CD1c-positive myeloid dendritic cell (primary cell): ENCODE measurements at regions not wholly inside any gene's neighbourhood (a gene's known extent, or its start where the extent isn't known, plus 50 kb on each side); places are given as distances from the start of the nearest gene placed in this dataset.
"Not testable (repeated sequence)": the region's sequence is repeated elsewhere in the genome, so short reads cannot be mapped to it uniquely, and the experiment has no call there.

Experiments used
- DNase-seq: peaks from one replicate; pipeline ENCODE4 v3.0.0-alpha.2; 2016; ENCODE audit errors: extremely low spot score

DNA sequence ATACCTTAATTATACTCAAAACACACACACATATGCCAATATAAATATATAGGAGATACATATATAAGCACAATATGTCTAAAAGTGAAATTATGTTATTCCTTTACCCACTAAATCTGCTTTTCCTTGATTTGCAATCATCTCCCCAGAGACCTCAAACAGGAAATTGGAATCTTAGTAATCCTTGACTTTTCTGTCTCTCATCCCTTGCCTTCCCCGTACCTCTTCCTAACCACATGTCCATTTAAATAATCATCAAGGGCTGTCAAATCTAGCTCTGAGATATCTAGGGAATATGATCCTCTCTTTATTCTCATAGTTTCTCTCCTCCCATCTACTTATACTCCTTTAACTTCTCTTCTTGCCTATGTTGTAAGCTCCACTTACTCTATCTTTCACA, 336.6 kb downstream of the HGF start:
- DNase-seq: no peak

DNA sequence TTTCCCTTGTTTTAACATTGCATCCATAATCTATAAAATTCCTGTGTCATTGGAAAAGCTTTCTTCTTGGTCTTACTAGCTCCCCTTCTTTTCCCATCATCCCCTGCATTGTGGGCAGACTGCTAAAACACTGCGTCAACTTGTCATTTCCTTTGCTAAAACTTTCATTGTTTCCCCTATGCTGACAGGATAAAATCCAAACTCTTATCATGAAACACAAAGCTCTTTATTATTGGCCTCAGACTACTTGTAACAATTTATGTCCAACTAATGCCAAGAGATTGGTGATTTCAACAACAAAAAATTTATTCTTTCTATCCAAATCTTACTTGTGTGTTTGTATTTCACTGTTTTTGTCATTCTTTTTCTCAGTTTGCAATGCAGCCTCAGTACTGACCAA, 339.1 kb downstream of the HGF start:
- no peak for DNase-seq

DNA sequence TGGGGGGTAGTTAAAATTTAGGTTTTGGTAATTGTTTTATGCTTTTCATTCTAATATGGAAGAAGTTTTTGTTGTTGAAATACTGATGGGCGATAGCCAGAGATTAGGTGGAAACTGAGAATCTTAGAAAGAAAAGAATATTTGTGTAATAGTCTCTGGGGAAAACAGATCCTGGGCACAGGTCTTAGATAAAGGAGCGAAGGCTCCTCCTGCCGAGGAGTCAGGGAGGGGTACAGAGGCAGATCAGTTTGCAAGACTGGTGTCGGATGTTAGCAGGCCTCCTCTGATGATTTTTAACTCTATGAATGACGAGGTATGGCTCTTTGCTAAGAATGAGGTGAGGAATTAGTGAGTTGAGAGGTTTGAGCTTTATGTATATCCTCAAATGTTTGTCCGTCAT, 339.7 kb downstream of the HGF start:
- no peak for DNase-seq

DNA sequence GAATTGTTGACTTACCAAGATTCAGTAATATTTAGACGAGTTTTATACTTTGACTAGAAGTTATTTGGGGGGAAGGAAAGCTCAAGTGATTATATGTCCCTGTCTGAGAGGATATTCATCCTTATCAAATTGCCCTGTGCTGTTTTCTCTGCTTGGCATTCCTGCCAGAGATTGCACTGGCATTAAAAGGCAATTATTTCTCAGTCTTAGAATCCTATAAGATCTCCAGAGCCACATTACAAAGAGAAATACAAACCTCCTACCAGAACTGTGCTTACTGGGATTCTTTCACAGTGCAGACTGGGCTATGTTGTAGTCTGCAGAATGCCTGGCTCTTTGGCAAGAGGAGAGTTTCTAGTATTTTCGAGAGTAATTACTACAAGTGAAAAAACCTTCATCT, 342.4 kb downstream of the HGF start:
- DNase-seq: no peak

DNA sequence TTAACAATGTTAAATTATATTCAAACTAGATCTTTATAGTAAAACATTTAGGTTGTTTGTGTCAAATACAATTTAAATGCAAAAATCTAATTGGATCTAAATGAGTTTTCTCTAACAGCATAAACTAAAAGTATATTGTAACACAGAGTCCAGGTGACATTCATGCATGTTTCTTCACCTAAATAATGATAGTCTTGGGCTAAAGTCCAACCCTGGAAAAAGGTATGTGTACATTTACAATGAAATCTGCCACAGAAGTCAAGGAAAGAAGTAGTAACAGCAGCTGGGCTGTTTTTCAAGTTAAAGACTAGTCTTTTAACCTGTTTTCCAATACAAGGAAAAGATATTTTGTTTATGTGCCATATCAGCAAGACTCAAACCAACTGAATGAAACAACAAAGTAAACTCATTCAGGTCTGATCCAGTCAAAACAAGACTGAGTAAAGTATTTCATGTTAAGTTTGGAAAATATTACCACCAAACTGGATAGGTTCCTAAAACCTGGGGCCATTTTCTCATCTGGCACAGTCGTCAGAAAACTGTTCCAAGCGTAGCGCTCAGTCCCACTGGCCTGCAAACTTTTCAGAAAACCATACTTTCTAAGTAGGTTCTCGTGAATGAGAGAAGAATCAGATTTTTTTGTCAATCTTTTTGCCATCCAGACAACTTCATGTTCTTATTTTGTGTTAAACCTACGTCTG, 349.2 kb downstream of the HGF start:
- no peak for DNase-seq

DNA sequence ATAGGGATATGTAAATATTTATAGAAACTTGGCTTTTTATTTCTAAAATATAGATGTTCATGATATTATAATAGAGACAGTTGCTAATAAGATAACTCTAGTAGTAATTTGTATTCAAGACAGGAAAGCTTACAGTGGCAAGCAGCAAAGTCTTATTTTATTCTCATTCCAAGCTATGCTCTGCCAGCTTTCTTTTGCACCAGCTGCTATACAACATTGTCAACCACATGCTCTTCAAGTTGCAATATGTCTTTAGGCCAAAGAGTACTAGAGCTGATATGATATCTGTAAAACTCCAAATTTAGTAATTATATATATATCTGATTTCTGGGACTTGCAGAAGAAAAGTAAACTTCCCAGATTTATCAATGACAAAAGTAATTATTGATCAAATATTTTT, 350.1 kb downstream of the HGF start:
- no peak for DNase-seq

DNA sequence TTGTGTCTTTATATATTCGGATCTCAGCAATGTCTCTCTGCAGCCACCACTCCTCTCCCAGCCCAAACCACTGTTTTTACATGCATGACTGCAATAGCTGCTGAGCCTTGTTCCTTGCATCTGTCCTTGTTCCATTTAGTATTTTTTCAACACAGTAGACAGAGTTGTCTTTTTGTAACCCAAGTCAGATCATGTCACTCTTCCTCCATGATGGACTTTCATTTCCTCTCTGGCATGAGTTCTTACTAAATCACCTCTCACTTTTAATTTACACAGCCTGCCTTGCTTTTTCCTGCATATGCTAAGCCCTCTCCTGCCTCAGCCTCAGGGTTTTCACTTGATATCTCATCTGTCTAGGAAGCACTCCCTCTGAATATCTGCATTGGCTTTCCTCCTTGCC, 353.2 kb downstream of the HGF start:
- peak; percentile 1 for DNase-seq

DNA sequence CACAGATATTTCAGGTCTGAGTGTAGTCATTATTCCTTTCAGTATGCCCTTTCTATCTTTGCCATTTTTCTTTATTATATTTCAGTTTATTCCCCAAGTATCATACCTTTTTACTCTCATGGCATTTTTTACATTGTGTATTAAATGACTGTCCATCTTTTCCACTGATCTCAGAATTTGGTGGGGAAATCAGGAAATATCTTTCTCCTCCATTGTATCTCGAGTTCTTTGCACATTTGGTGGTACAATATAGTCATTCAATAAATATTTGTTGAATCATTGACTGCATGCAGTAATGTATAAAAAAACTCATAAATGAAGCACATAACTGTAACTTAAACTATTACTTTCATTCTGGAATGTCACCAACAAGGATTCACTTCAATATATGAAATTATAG, 354.7 kb downstream of the HGF start:
- DNase-seq: no peak

DNA sequence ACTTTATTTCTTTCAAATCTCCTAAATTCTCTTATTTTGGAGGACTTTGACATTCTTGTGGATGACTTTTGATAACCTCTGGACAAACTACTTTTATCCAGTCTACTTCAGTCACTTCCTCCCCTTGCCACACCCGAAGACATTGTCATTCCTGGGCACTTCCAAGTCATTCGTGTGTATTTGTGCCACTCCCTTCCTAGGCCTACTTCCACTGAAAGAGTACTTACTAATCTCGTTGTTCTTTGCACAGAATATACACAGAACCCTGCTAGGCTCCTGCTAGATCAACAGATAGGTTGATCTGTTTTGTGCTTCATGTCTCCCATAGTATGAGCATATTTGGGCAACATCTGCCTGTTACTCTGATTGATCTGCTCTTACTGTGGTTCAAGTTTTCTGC, 355.4 kb downstream of the HGF start:
- no peak for DNase-seq

DNA sequence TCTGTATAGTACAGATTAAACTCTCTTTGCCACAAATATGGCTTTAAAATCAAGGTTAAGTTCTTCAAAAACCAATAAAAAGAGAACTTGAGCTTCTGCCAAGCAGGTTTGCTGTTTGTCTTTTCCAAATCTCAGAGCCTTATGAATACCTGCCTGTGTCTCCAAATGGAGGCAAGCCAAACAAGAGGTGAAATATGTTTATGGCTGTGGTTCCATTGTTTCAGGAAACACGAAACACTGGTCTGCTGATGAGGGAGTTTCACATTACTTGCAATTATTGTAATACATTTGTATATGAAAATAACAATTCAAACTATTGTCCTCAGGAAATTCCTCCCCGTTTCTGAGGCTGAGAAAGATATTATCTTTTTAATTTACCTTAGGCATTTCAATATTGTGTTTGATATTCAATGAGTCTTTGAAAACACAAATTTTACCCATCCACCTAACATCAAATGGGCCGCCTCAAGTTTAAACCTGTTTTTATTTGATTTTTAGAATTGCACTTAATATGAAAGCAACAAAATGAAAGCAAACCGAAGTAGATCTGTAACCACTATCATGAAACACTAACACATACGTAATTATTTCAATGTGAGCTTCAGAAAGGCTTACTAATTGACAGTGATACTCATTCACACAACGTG, 359.3 kb downstream of the HGF start:
- DNase-seq: no peak

DNA sequence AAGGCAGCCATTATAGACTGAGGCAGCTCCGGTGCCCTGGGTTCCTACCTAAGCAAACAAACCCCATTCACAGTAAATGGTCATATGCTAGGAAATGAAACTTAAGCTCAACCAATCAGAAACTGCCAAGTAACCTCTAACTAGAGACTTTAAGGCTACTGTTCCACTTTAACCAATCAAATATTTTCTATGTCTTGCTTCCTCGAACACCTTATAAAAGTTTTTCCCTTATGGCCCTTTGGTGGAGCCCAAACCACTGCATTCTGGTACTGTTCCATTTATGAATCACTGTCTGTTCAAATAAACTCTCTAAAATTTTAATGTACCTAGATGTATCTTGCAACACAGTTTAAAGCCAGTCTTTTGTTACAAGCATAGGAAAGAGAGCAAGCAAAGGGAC, 361.1 kb downstream of the HGF start:
- DNase-seq: no peak

DNA sequence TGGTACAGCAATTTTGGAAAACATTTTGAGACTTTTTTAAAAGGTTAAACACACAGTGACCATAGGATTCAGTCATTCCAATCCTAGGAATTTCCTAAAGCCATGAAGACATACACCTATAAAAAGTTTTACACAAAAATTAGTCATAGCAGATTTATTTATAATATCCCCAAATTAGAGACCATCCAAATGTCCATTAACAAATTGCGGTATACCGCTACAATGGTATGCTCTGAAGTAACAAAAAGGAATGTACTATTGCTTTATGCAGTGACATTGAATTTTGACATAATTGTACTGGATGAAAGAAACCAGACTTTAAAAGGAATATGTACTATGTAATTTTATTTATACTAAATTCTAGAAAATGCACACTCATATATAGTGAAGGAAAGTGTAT, 362.8 kb downstream of the HGF start:
- no peak for DNase-seq

DNA sequence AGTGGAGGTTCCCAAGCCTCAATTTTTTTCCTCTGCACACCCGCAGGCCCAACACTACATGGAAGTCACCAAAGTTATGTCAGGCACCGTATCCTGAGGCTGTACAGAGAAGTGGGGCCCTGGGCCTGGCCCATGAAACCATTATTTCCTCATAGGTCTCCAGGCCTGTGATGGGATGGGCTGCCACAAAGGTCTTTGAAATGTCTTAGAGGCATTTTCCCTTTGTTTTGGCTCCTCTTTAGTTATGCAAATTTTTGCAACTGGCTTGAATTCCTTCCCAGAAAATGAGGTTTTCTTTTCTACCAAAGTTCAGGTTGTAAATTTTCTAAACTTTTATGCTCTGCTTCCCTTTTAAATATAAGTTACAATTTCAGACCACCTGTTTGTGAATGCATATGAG, 365.2 kb downstream of the HGF start:
- DNase-seq: no peak

DNA sequence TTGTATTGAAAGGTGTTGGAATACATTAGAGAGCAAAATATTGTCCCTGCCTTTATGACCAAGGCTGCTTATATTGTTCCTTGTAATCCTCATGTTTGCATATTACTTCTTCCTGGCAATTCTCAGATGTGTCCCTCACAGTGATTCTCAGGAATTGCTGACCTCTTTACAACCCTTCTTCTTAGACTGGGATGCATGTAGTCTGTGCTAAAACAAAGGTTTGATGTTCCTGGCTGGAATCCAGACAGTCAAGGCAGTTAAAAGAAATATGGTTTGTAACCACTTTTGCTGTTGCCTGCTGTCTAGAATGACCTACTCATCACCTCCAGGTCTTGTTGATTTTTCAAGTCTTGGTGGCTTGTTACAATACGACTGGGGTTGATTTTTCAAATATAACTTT, 367.6 kb downstream of the HGF start:
- DNase-seq: no peak

DNA sequence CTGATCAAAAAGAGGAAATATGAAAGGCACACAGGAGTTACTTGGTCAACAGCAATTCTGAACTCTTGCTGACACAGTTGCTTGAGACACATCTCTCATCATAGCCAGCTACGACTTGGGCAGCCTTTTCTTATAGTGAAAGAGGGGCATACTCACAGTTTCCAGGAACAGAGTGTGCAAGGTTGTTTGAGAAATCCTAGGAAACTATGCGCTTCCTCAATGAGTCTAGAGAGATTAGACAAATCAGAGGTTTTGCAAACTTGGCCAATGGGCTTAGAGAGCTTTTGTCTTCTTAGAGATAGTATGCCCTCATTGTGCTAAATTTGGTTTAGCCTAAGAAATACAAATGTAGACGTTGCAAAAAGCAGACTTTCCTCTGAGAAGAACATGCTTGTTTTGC, 370.4 kb downstream of the HGF start:
- no peak for DNase-seq

DNA sequence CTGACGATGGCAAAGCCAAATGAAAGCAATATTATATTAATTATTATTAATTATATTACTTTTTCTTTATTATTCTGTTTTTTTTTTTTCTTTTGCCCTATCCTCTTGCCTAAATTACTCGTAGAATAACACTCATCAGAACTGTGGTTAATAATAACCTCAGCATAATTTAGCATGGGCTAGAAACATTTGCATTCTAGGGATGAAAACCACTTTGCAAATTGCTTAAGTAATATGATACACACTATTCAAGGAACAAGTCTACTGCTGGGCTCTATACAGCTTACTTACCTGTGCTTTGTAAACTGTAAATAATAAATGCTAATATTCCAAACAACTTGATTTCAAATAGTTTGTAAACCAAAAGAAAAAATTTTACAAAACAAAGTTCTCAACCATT, 375.8 kb downstream of the HGF start:
- DNase-seq: no peak

DNA sequence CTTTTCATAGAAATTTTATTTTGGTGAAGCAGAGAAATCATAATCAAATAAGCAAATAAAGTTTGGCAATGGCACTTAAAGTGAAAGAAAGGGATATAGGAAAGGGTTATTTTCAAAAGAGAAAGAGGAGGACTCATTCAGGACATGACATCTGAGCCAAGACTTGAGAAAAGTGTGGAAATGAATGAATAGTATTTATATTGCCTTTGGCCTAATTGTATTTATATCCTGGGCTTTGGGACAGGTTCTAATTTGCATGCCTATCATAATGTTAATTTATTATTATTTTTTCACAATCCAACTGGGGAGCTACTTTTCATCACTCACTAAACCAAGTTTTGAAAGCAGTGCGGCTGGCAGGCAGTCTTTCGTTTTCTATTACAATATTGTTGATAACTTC, 376.8 kb downstream of the HGF start:
- DNase-seq: no peak

DNA sequence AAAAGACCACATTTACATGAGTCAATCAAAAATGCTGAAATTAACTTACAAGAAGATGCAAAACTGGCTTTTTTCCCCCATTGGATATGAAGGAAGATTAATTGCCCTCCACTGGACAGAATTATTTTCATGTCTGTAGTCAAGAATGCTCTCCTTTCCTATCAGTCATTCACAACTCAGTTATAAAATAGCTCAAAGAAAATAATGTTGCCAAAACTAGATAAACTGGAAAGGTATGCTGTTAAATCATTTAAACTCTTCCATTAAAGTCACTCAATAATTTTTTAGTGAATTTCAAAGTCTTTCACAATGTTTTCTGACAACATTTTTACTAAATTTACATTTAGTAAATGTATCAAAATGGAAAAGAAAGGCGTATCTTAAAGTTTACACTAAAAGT, 384.5 kb downstream of the HGF start:
- DNase-seq: no peak

DNA sequence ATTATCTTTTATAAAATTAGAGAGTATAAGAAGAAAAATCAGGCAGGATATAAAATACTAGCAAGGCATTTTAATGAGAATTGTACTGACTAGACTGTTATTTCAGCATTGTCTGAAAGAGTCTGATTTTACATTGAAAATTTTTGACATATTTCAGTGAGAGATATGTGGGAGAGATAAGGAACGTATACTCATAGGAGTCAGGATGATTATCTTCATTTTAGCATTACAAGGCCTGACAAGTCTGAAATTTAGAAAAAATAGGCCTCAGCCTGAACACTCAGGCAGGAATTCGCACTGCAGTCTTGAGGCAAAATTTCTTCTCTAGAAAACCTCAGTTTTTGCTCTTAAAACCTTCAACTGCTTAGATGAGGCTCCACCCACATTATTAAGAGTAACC, 386.0 kb downstream of the HGF start:
- DNase-seq: no peak

DNA sequence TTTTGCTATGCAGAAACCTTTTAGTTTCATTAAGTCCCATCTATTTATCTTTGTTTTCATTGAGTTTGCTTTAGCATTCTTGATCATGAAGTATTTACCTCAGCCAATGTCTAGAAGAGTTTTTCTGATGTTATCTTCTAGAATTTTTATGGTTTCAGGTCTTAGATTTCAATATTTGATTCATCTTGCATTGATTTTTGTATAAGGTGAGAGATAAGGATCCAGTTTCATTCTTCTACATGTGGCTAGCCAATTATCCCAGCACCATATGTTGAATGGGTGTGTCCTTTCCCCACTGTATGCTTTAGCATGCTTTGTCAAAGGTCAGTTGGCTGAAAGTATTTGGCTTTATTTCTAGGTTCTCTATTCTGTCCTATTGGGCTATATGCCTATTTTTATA, 395.2 kb downstream of the HGF start:
- not testable (repeated sequence) for DNase-seq

DNA sequence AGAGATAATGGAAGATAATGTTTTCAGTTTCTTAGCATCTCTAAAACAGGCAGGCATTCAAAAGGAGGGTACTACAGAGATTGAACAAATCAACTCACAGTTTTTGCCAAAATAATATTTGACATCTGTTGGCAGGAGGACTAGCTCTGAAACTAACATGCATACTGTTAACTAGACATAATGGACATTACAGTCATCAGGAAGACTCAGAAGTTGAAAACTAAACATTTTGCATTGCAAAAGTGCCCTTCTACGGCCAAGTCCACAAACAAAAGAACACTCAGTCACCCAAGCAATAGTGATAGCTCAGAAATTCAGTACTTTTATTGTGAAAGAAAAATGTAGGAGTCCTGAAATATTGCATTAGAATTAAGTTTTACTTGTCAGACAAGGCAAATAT, 399.0 kb downstream of the HGF start:
- DNase-seq: no peak

DNA sequence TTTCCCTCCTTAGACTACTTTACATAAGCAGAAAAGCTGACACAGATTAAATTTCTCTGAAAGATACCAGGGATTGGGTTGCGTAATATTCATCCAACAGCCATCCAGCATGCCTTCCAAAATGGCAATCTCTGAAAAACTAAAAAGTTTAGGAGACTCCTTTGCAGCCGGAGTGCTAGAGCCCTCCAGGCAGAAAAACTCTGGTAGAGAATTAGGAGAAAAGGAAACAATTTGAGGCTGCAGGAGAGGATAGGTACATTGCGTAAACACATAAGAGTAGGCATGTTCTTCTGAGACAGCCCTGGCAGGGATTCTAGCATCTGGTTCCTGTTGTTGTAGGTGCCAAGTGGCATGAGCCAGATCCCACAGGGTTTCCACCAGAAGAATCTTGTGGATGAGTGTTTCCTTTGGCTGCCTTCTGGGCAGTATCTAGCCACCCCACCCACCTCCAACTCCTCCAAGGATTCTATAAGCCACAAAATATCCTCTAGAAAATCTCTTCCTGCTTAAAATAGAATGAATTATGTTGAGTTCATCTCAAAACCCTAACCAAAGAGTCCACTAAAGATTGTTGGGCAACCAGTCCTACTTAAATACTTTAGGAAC, 402.4 kb downstream of the HGF start:
- DNase-seq: no peak

DNA sequence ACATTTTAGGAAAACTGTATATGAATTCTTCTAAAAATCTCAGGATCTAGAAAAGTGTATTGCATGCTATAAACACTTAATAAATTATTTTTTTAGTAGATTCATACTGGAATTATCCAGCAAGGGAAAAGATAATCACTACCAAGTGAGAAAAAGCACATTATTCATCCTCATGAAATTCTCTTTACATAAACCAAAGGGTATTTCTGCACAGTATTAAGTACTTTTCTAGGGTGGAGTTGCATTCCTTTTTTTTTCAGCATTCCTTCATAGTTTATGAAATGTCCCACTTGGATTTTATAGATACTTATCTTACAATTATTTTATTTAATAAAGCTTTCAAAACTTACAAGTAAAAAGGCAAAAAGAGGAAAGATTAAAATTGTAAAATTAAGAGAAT, 403.3 kb downstream of the HGF start:
- no peak for DNase-seq
